ENCODE measurements at regions not wholly inside any gene's neighbourhood (a gene's known extent, or its start where the extent isn't known, plus 50 kb on each side); places are given as distances from the start of the nearest gene placed in this dataset.

GRCh38 chr9:81417299-81417675 lies 272.1 kb downstream of the TLE1 start:
- Histone ChIP-seq H3K79me2 (ENCODE audit: control insufficient read depth, insufficient read depth, low read length) (no peaks in the 10 kb centered on the region), H3K9me3 (ENCODE audit: control insufficient read depth, low read depth, low read length) (no peaks in the 10 kb centered on the region), H3K36me3 (ENCODE audit: control insufficient read depth in 2 of 2, extremely low read depth in 1 of 2, insufficient read depth in 2 of 2, low read length in 2 of 2) (no peaks in the 10 kb centered on the region), H3K4me2 (ENCODE audit: control insufficient read depth, extremely low read depth, insufficient read depth, low read depth, low read length) (no peak overlapping the region), H2AFZ (ENCODE audit: control insufficient read depth, low read length) (no peak overlapping the region), H3K27me3 (ENCODE audit: control insufficient read depth, extremely low read depth, insufficient read depth, low read length) (no peaks in the 10 kb centered on the region), H4K20me1 (ENCODE audit: control insufficient read depth, extremely low read depth, insufficient read depth, low read length) (no peaks in the 10 kb centered on the region), H3K4me3 (ENCODE audit: control insufficient read depth in 2 of 3, extremely low read depth in 1 of 3, insufficient read depth in 2 of 3, low read depth in 1 of 3, low read length in 3 of 3) (no peak overlapping the region), H3K9ac (ENCODE audit: control insufficient read depth, extremely low read depth, insufficient read depth, low read length) (no peak overlapping the region), H3K27ac (ENCODE audit: control insufficient read depth, insufficient read depth, low read length) (no peak overlapping the region), H3K4me1 (ENCODE audit: control insufficient read depth, extremely low read depth, insufficient read depth, low read length) (peaks cover 2% of the 10 kb centered on the region), H3K9me1 (ENCODE audit: control insufficient read depth, extremely low read depth, insufficient read depth, low read length) (no peaks in the 10 kb centered on the region)
- FAIRE-seq (no peak), DNase-seq (ENCODE audit: low read depth, low spot score) (no peak)
- TF ChIP-seq EZH2 (IDR thresholded peaks at IDR 0.05; ENCODE audit: low read length): no peak
- TF ChIP-seq CTCF (optimal IDR thresholded peaks at IDR 0.05 in 1 of 3, IDR thresholded peaks at IDR 0.05 in 1 of 3, conservative IDR thresholded peaks at IDR 0.05 in 1 of 3; ENCODE audit: extremely low read depth in 1 of 3, insufficient read depth in 2 of 3, low read length in 3 of 3): no peak
- dilution Hi-C loops (cut with MboI; ENCODE audit: extremely low pct_ligation_motif_present, low sequenced_read_pairs): no loop called here

GRCh38 chr9:81416476-81417298 lies 272.7 kb downstream of the TLE1 start:
- Histone ChIP-seq H3K27me3 (ENCODE audit: control insufficient read depth, extremely low read depth, insufficient read depth, low read length) (no peaks in the 10 kb centered on the region), H4K20me1 (ENCODE audit: control insufficient read depth, extremely low read depth, insufficient read depth, low read length) (no peaks in the 10 kb centered on the region), H3K36me3 (ENCODE audit: control insufficient read depth in 2 of 2, extremely low read depth in 1 of 2, insufficient read depth in 2 of 2, low read length in 2 of 2) (no peaks in the 10 kb centered on the region), H3K27ac (ENCODE audit: control insufficient read depth, insufficient read depth, low read length) (no peak overlapping the region), H3K9me1 (ENCODE audit: control insufficient read depth, extremely low read depth, insufficient read depth, low read length) (no peaks in the 10 kb centered on the region), H3K9ac (ENCODE audit: control insufficient read depth, extremely low read depth, insufficient read depth, low read length) (no peak overlapping the region), H3K79me2 (ENCODE audit: control insufficient read depth, insufficient read depth, low read length) (no peaks in the 10 kb centered on the region), H3K4me3 (ENCODE audit: control insufficient read depth in 2 of 3, extremely low read depth in 1 of 3, insufficient read depth in 2 of 3, low read depth in 1 of 3, low read length in 3 of 3) (no peak overlapping the region), H3K4me2 (ENCODE audit: control insufficient read depth, extremely low read depth, insufficient read depth, low read depth, low read length) (no peak overlapping the region), H3K9me3 (ENCODE audit: control insufficient read depth, low read depth, low read length) (no peaks in the 10 kb centered on the region), H2AFZ (ENCODE audit: control insufficient read depth, low read length) (peak overlapping the region; percentile 6), H3K4me1 (ENCODE audit: control insufficient read depth, extremely low read depth, insufficient read depth, low read length) (peaks cover 8% of the 10 kb centered on the region)
- dilution Hi-C loops (cut with MboI; ENCODE audit: extremely low pct_ligation_motif_present, low sequenced_read_pairs): no loop called here
- DNase-seq (ENCODE audit: low read depth, low spot score) (no peak), FAIRE-seq (no peak)
- no peak for TF ChIP-seq CTCF (optimal IDR thresholded peaks at IDR 0.05 in 1 of 3, IDR thresholded peaks at IDR 0.05 in 1 of 3, conservative IDR thresholded peaks at IDR 0.05 in 1 of 3; ENCODE audit: extremely low read depth in 1 of 3, insufficient read depth in 2 of 3, low read length in 3 of 3)
- no peak for TF ChIP-seq EZH2 (IDR thresholded peaks at IDR 0.05; ENCODE audit: low read length)
